Neural cell (in vitro differentiated cells): ENCODE measurements at regions not wholly inside any gene's neighbourhood (a gene's known extent, or its start where the extent isn't known, plus 50 kb on each side); places are given as distances from the start of the nearest gene placed in this dataset.

Experiments used
- H2AFZ ChIP-seq: fragments of 200-600, 300-800 bp; sonication (generic), shearing (Covaris generic); 2 replicates; pipeline ENCODE4 v1.6.0; 2014; ENCODE audit warnings: low read depth, mild to moderate bottlenecking, antibody characterized with exemption, low read length, moderate library complexity
- H3F3A ChIP-seq: fragments of 200-600 bp; shearing (Covaris generic); 2 replicates; pipeline ENCODE4 v1.6.1; 2016; ENCODE audit warnings: mild to moderate bottlenecking, moderate library complexity, mixed read lengths, antibody characterized with exemption, low read length; ENCODE audit not compliant: insufficient read depth, poor library complexity, severe bottlenecking
- H3K27ac ChIP-seq: fragments of 200-600, 300-800 bp; sonication (generic), shearing (Covaris generic); 2 replicates; pipeline ENCODE4 v1.5.1; 2014; ENCODE audit warnings: mild to moderate bottlenecking, low read length, moderate library complexity
- H3K27me3 ChIP-seq: fragments of 300-800, 200-600 bp; sonication (generic), shearing (Covaris generic); 2 replicates; pipeline ENCODE4 v1.6.0; 2014; ENCODE audit warnings: mild to moderate bottlenecking, low read depth, low read length, moderate library complexity; ENCODE audit not compliant: insufficient read depth
- H3K36me3 ChIP-seq: fragments of 300-800, 200-600 bp; sonication (generic), shearing (Covaris generic); 2 replicates; pipeline ENCODE4 v1.5.1; 2014; ENCODE audit warnings: mild to moderate bottlenecking, antibody characterized with exemption, low read length, moderate library complexity; ENCODE audit not compliant: insufficient read depth
- H3K4me2 ChIP-seq: fragments of 300-800, 200-600 bp; sonication (generic), shearing (Covaris generic); 2 replicates; pipeline ENCODE4 v1.6.0; 2014; ENCODE audit warnings: mild to moderate bottlenecking, low read length
- H3K4me3 ChIP-seq: fragments of 300-800, 200-600 bp; sonication (generic), shearing (Covaris generic); 2 replicates; pipeline ENCODE4 v1.5.1; 2014; ENCODE audit warnings: mild to moderate bottlenecking, low read length, moderate library complexity
- H3K79me2 ChIP-seq: fragments of 200-600 bp; shearing (Covaris generic); replicated peaks from 2 replicates; pipeline ENCODE4 v1.6.0; 2014; ENCODE audit warnings: mild to moderate bottlenecking, low read length, moderate library complexity; ENCODE audit not compliant: insufficient read depth
- H3K9ac ChIP-seq: fragments of 300-800, 200-600 bp; sonication (generic), shearing (Covaris generic); 2 replicates; pipeline ENCODE4 v1.6.1; 2016; ENCODE audit warnings: mild to moderate bottlenecking, low read length, mixed read lengths
- H3K9me2 ChIP-seq: fragments of 200-600 bp; shearing (Covaris generic); 2 replicates; pipeline ENCODE4 v1.6.1; 2016; ENCODE audit warnings: mild to moderate bottlenecking, low read length, mixed read lengths; ENCODE audit not compliant: insufficient read depth
- H3K9me3 ChIP-seq: fragments of 200-600, 300-800 bp; sonication (generic), shearing (Covaris generic); 2 replicates; pipeline ENCODE4 v1.6.1; 2016; ENCODE audit warnings: mild to moderate bottlenecking, mixed run types, low read length, moderate library complexity, mixed read lengths
- H4K20me1 ChIP-seq: fragments of 200-600 bp; shearing (Covaris generic); 2 replicates; pipeline ENCODE4 v1.6.1; 2016; ENCODE audit warnings: mild to moderate bottlenecking, mixed run types; ENCODE audit not compliant: insufficient read depth
- EP300 ChIP-seq: fragments of 450-650 bp; conservative IDR thresholded peaks from 2 replicates; pipeline ENCODE4 v1.6.1; 2014; ENCODE audit warnings: antibody characterized with exemption, mild to moderate bottlenecking, moderate library complexity; ENCODE audit not compliant: poor library complexity, severe bottlenecking
- EZH2 ChIP-seq: fragments of 200-600, 300-800 bp; shearing (Covaris generic), sonication (generic); IDR thresholded peaks from 2 replicates; pipeline ENCODE4 v1.6.1; 2014; ENCODE audit warnings: antibody characterized with exemption, low read length, borderline replicate concordance, mild to moderate bottlenecking; ENCODE audit not compliant: insufficient read depth, poor library complexity, severe bottlenecking
- MXI1 ChIP-seq: fragments of 450-650 bp; conservative IDR thresholded peaks from 2 replicates; pipeline ENCODE4 v1.6.1; 2014; ENCODE audit warnings: antibody characterized with exemption, mild to moderate bottlenecking; ENCODE audit not compliant: poor library complexity, severe bottlenecking
- POLR2AphosphoS5 ChIP-seq: IDR thresholded peaks from 2 replicates; pipeline ENCODE4 v1.6.1; 2012
- RAD21 ChIP-seq: fragments of 450-650 bp; conservative IDR thresholded peaks from 2 replicates; pipeline ENCODE4 v1.6.1; 2014; ENCODE audit warnings: antibody characterized with exemption, mild to moderate bottlenecking, moderate library complexity
- SMC3 ChIP-seq: fragments of 450-650 bp; conservative IDR thresholded peaks from 2 replicates; pipeline ENCODE4 v1.6.1; 2014; ENCODE audit warnings: antibody characterized with exemption, mild to moderate bottlenecking, moderate library complexity; ENCODE audit not compliant: poor library complexity
- TAF1 ChIP-seq: IDR thresholded peaks from 2 replicates; pipeline ENCODE4 v1.6.1; 2012; ENCODE audit warnings: low read depth
- TF ChIP-seq, protein P1 (sequence below): IDR thresholded peaks from 2 replicates; pipeline ENCODE4 v1.6.1; 2012; ENCODE audit warnings: borderline replicate concordance
- TF ChIP-seq, protein P2 (sequence below): fragments of 450-650 bp; IDR thresholded peaks from 2 replicates; pipeline ENCODE4 v1.5.1; 2014; ENCODE audit warnings: antibody characterized with exemption, mild to moderate bottlenecking, moderate library complexity; ENCODE audit not compliant: poor library complexity, severe bottlenecking

DNA sequence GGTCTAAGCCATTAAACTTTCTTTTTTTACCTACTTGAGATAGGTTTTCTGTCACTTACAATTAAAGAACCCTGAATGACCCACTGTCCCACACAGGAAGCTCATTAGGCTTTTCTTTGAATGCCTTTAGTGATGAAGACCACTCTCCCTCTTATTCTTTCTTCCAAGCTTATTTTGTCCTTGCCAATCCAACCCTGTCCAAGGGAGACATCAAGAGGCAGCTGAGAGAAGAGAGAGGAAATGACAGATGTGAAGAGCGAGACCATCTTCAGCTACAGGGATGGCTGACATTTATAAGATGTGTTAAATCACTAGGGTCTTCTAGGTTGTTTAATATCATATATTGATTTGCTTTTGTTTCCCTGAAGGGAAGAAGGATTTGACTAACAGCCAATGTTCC is 133.5 kb downstream of the FAM114A2 start:
- TF ChIP-seq RAD21 = peak; percentile 80
- no peak for TF ChIP-seq MXI1
- TF ChIP-seq, protein P1, sequence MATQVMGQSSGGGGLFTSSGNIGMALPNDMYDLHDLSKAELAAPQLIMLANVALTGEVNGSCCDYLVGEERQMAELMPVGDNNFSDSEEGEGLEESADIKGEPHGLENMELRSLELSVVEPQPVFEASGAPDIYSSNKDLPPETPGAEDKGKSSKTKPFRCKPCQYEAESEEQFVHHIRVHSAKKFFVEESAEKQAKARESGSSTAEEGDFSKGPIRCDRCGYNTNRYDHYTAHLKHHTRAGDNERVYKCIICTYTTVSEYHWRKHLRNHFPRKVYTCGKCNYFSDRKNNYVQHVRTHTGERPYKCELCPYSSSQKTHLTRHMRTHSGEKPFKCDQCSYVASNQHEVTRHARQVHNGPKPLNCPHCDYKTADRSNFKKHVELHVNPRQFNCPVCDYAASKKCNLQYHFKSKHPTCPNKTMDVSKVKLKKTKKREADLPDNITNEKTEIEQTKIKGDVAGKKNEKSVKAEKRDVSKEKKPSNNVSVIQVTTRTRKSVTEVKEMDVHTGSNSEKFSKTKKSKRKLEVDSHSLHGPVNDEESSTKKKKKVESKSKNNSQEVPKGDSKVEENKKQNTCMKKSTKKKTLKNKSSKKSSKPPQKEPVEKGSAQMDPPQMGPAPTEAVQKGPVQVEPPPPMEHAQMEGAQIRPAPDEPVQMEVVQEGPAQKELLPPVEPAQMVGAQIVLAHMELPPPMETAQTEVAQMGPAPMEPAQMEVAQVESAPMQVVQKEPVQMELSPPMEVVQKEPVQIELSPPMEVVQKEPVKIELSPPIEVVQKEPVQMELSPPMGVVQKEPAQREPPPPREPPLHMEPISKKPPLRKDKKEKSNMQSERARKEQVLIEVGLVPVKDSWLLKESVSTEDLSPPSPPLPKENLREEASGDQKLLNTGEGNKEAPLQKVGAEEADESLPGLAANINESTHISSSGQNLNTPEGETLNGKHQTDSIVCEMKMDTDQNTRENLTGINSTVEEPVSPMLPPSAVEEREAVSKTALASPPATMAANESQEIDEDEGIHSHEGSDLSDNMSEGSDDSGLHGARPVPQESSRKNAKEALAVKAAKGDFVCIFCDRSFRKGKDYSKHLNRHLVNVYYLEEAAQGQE = no peak
- TF ChIP-seq TAF1 = no peak
- TF ChIP-seq SMC3 = peak; percentile 74
- TF ChIP-seq, protein P2, sequence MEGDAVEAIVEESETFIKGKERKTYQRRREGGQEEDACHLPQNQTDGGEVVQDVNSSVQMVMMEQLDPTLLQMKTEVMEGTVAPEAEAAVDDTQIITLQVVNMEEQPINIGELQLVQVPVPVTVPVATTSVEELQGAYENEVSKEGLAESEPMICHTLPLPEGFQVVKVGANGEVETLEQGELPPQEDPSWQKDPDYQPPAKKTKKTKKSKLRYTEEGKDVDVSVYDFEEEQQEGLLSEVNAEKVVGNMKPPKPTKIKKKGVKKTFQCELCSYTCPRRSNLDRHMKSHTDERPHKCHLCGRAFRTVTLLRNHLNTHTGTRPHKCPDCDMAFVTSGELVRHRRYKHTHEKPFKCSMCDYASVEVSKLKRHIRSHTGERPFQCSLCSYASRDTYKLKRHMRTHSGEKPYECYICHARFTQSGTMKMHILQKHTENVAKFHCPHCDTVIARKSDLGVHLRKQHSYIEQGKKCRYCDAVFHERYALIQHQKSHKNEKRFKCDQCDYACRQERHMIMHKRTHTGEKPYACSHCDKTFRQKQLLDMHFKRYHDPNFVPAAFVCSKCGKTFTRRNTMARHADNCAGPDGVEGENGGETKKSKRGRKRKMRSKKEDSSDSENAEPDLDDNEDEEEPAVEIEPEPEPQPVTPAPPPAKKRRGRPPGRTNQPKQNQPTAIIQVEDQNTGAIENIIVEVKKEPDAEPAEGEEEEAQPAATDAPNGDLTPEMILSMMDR = peak; percentile 66
- H4K20me1 ChIP-seq = no peaks in the 10 kb centered on the region
- no peaks in the 10 kb centered on the region for H3K36me3 ChIP-seq
- H3F3A ChIP-seq = no peaks in the 10 kb centered on the region
- H3K27me3 ChIP-seq = no peaks in the 10 kb centered on the region
- H3K4me3 ChIP-seq = no peak overlapping the region
- H3K9me2 ChIP-seq = no peaks in the 10 kb centered on the region
- H3K27ac ChIP-seq = no peak overlapping the region
- no peaks in the 10 kb centered on the region for H3K9me3 ChIP-seq
- H3K4me2 ChIP-seq = no peak overlapping the region
- no peak overlapping the region for H2AFZ ChIP-seq
- no peak overlapping the region for H3K9ac ChIP-seq
- H3K79me2 ChIP-seq = no peaks in the 10 kb centered on the region

DNA sequence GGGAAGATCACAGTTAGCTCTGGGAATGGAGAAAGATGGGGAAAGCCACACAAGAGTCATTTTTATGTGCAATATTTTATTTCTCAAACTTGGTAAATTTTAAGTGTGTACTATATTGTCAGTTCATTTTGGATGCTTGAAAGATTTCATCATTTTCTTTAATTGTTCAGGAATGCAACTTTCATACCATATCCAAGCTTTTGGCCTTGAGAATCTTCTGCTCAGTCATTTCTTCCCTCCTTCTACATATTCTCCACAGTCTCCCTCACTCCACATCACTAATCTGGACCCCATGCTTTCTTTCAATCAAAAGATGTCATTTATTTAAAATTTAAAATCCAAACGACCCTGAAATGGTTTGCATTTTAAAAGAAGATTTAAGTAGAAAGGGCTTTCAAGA is 135.4 kb downstream of the FAM114A2 start:
- H3K27ac ChIP-seq = no peak overlapping the region

More for the DNA sequence above, 135.4 kb downstream of the FAM114A2 start:
- Histone ChIP-seq H2AFZ (no peak overlapping the region), H3F3A (no peaks in the 10 kb centered on the region), H3K79me2 (no peaks in the 10 kb centered on the region), H3K36me3 (no peaks in the 10 kb centered on the region), H4K20me1 (no peaks in the 10 kb centered on the region), H3K4me3 (no peak overlapping the region), H3K27me3 (no peaks in the 10 kb centered on the region), H3K9me3 (no peaks in the 10 kb centered on the region), H3K4me2 (no peak overlapping the region), H3K9ac (no peak overlapping the region), H3K9me2 (no peaks in the 10 kb centered on the region)
- TF ChIP-seq, protein P2 = no peak
- TF ChIP-seq, protein P1 = no peak
- TF ChIP-seq SMC3 (no peak), POLR2AphosphoS5 (no peak), MXI1 (no peak), EZH2 (no peak), RAD21 (no peak), EP300 (no peak), TAF1 (no peak)
